ENCODE measurements at regions not wholly inside any gene's neighbourhood (a gene's known extent, or its start where the extent isn't known, plus 50 kb on each side); places are given as distances from the start of the nearest gene placed in this dataset.

DNA sequence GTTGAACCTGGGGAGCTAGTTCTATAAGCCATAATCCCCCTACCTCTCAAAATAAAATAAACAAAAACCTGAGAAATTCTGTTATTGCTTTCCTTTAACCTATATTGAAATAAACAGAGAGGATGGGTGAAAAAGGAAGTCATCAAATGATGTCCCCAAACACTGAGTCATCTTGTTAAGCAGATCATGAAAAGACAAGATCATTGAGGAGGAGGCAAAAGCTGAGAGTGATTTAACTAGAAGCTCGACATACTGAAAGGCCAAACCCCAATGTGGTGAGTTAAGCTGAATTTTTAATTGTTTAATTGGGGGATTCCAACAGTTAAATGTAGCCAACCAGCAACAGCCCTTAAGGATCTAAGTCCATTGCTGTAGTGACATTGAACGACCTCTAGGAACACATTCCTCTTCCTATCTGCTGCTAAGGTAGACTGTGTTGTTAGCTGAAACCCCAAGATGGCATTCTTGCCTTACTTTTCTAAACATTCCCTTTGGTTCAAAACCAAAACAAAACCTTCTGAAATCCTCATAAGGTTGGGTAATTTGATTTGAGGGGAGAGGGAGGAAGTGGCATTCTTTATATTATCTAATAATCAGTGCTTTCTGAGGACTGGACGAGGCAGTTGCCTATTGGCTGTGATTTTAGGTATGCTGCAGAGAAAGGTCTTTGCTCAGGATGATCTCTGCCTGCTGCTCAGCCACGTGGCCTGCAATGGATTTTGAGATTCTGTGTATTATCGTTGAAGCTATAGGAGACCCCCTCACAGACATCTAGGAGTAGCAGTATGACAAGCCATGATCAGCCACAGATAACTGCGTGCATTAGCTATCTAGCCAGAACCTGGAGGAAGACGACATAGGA lies 62.7 kb upstream of the BNIP2 start:
- ChIA-PET CTCF (interaction anchor here (0.7 to 1.4 kb wide), 2 partner anchors 8 to 575 kb away, joined by 3 to 6 read pairs; no protein-coding TSS in a partner anchor), POLR2A (no interaction called here)
- no peak overlapping the region for H3K4me3 ChIP-seq (ENCODE audit: low read depth, low read length)
- TF ChIP-seq, protein P1, sequence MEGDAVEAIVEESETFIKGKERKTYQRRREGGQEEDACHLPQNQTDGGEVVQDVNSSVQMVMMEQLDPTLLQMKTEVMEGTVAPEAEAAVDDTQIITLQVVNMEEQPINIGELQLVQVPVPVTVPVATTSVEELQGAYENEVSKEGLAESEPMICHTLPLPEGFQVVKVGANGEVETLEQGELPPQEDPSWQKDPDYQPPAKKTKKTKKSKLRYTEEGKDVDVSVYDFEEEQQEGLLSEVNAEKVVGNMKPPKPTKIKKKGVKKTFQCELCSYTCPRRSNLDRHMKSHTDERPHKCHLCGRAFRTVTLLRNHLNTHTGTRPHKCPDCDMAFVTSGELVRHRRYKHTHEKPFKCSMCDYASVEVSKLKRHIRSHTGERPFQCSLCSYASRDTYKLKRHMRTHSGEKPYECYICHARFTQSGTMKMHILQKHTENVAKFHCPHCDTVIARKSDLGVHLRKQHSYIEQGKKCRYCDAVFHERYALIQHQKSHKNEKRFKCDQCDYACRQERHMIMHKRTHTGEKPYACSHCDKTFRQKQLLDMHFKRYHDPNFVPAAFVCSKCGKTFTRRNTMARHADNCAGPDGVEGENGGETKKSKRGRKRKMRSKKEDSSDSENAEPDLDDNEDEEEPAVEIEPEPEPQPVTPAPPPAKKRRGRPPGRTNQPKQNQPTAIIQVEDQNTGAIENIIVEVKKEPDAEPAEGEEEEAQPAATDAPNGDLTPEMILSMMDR (IDR thresholded peaks at IDR 0.05; ENCODE audit: insufficient read depth, low read length, missing control alignments): no peak
- DNase-seq (ENCODE audit: low read depth, low spot score): no peak

DNA sequence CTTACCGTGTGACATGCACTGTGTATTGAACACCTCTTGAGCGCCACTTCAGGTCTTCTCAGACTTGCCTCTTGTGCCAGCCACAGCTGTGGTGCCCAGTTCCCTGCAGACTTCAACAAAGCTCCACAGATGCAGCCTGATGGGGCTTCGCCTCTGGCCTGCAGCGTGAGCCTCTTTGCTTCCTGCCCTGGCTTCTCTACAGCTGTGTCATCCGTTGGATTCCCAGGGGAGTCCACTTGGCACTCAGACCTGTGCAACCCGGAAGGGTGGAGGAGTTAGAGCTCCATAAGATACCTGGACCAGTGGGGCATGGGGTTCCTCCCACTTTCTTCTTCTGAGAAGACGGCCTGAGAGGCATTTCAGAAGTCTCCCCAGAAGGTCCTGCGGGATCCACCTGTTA lies 57.7 kb upstream of the BNIP2 start:
- ChIA-PET CTCF (no interaction called here), POLR2A (no interaction called here)
- TF ChIP-seq, protein P1 (IDR thresholded peaks at IDR 0.05; ENCODE audit: insufficient read depth, low read length, missing control alignments): no peak
- DNase-seq (ENCODE audit: low read depth, low spot score): no peak
- no peak overlapping the region for H3K4me3 ChIP-seq (ENCODE audit: low read depth, low read length)

DNA sequence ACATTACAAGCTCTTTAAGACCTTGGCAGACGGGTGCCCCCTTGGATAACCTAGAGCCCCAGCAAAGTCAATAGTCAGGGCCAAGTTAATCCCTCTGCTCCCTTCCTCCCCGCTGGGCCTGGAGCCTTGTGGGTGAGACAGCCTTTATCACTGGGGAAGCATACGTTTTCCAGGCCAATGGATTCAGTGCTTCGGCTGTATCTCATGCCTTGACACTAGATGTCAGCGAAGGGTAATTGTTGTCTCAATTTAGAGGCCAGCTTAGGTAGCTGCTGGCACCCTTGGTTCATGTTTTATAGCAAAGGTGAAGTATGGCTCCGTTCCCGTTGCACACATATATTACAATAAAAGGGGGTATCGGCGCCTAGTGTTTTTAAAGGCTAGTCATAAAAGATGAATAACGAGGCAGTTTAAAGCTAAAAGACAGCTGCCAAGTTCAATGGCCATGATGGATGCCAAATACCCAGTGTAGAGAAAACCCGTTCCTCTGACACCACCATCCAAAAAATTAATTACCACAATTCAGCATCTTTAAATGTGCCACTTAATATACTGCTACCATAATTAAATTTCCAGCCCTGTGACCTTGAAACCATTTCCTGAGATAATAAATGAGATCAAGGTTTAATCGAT lies 52.3 kb upstream of the BNIP2 start:
- POLR2A ChIA-PET: no interaction called here
- no peak for DNase-seq (ENCODE audit: low read depth, low spot score)
- TF ChIP-seq, protein P1 (IDR thresholded peaks at IDR 0.05; ENCODE audit: insufficient read depth, low read length, missing control alignments): no peak

DNA sequence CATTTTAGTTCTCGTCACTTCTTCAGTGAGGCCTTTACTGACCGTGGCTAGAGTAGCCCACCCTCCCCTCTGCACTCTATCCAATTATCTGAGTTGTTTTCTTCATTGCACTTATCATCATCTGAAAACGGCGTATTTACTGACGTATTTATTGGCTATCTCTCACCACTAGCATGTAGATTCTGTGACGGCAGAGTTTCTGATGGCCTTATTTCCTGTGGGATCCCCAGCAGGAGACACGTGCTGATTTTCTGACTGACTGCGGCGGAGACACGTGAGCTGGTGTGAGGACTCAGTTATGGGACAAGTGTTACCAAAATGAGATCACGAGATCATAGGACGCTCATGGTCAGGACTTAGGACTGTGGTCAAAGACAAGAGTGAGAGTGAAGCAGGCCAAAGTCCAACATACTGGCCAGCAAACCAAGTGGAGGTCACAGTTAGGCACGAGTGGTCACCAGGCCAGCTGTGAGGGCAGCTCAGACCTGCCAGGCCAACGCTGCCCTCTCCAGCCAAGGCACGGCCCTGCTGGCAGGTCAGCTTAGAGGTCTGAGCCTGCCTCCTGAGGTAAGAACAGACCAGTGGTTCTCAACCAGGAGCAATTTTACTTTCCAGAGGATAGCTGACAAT lies 50.6 kb upstream of the BNIP2 start:
- ChIA-PET POLR2A (no interaction called here), CTCF (interaction anchor here (0.9 to 1.0 kb wide), 3 partner anchors 586 to 589 kb away, joined by 3 to 5 read pairs (median 3); no protein-coding TSS in a partner anchor)
- TF ChIP-seq, protein P1 (IDR thresholded peaks at IDR 0.05; ENCODE audit: insufficient read depth, low read length, missing control alignments): no peak
- H3K4me3 ChIP-seq (ENCODE audit: low read depth, low read length): no peak overlapping the region
- no peak for DNase-seq (ENCODE audit: low read depth, low spot score)

More for the DNA sequence above, 52.3 kb upstream of the BNIP2 start:
- CTCF ChIA-PET: interaction anchor here (1.0 to 1.9 kb wide), 6 partner anchors 17 to 587 kb away, joined by 3 to 9 read pairs (median 3); no protein-coding TSS in a partner anchor
- no peak overlapping the region for H3K4me3 ChIP-seq (ENCODE audit: low read depth, low read length)
